Hepatocyte (in vitro differentiated cells): ENCODE measurements at regions not wholly inside any gene's neighbourhood (a gene's known extent, or its start where the extent isn't known, plus 50 kb on each side); places are given as distances from the start of the nearest gene placed in this dataset.

Experiments
- EZH2 ChIP-seq: fragments of 200-600 bp; sonication (generic); IDR thresholded peaks from 2 replicates; pipeline ENCODE4 v1.6.1; 2016; ENCODE audit warnings: antibody characterized with exemption, mild to moderate bottlenecking, borderline replicate concordance
- EZH2phosphoT487 ChIP-seq: fragments of 200-600 bp; sonication (generic); IDR thresholded peaks from one replicate; pipeline ENCODE4 v1.6.1; 2018; ENCODE audit warnings: antibody characterized with exemption, mild to moderate bottlenecking, low read depth, moderate library complexity; ENCODE audit not compliant: unreplicated experiment, severe bottlenecking
- TF ChIP-seq, protein P1 (sequence below): fragments of 200-600 bp; sonication (generic); IDR thresholded peaks from 2 replicates; pipeline ENCODE4 v1.5.1; 2016; ENCODE audit warnings: antibody characterized with exemption, mild to moderate bottlenecking; ENCODE audit not compliant: poor library complexity

DNA sequence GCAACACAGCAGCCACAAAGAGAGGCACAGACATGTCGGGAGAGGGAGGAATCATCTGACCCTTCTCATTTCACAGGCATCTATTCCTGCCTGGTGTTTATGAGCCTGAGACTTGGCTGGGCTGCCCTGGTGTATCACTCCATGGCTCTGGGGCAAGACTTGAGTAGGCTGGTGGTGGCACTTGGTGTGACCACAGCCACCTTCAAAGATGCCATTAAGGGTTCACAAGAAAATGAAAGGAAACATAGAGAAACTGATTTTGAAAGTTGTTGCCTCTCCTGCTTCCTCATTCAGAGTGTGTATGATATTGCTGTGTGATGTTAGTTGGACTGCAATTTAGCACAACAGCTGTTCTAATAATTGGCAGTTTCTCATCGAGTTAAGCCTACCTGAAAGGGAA, 298.8 kb downstream of the FAM72C start:
- TF ChIP-seq, protein P1, sequence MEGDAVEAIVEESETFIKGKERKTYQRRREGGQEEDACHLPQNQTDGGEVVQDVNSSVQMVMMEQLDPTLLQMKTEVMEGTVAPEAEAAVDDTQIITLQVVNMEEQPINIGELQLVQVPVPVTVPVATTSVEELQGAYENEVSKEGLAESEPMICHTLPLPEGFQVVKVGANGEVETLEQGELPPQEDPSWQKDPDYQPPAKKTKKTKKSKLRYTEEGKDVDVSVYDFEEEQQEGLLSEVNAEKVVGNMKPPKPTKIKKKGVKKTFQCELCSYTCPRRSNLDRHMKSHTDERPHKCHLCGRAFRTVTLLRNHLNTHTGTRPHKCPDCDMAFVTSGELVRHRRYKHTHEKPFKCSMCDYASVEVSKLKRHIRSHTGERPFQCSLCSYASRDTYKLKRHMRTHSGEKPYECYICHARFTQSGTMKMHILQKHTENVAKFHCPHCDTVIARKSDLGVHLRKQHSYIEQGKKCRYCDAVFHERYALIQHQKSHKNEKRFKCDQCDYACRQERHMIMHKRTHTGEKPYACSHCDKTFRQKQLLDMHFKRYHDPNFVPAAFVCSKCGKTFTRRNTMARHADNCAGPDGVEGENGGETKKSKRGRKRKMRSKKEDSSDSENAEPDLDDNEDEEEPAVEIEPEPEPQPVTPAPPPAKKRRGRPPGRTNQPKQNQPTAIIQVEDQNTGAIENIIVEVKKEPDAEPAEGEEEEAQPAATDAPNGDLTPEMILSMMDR: no peak
- TF ChIP-seq EZH2phosphoT487 (no peak), EZH2 (no peak)
